ENCODE measurements at regions not wholly inside any gene's neighbourhood (a gene's known extent, or its start where the extent isn't known, plus 50 kb on each side); places are given as distances from the start of the nearest gene placed in this dataset.

DNA sequence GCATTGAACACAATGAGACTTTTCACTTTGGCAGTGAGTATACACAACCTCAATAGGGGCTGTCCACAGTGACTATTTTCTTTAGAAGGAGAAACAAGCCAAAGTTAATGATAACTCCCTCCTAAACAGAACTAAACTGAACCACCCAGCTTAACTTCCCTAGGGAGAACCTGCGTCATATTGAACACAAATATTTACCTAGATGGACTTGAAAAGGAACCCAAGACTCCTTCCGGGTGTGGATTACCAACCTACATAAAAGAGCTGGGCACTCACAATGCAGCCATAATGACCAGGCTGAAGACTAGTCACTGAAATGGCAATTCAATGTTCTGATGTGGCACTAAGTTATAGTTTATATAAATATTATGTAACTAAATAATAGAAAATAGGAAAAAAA lies 160.6 kb downstream of the IBTK start:
- Histone ChIP-seq H3K9me3 (ENCODE audit: insufficient read depth, low read length, severe bottlenecking) (no peaks in the 10 kb centered on the region), H2AFZ (ENCODE audit: low read depth, low read length) (no peak overlapping the region), H3K4me1 (ENCODE audit: insufficient read depth, low read length) (no peaks in the 10 kb centered on the region), H4K20me1 (ENCODE audit: insufficient read depth, low read length) (no peaks in the 10 kb centered on the region), H3K79me2 (ENCODE audit: insufficient read depth, low read length) (no peaks in the 10 kb centered on the region), H3K27me3 (ENCODE audit: insufficient read depth, low read length, poor library complexity) (no peaks in the 10 kb centered on the region), H3K4me3 (ENCODE audit: low read depth in 1 of 2, low read length in 2 of 2) (no peak overlapping the region), H3K36me3 (ENCODE audit: insufficient read depth, low read length) (no peaks in the 10 kb centered on the region), H3K4me2 (ENCODE audit: insufficient read depth, low read length) (no peak overlapping the region), H3K9ac (ENCODE audit: low read depth, low read length) (no peak overlapping the region), H3K27ac (ENCODE audit: low read length) (no peak overlapping the region)
- no peak for ATAC-seq (ENCODE audit: insufficient read depth, low read depth)
- TF ChIP-seq, protein P1, sequence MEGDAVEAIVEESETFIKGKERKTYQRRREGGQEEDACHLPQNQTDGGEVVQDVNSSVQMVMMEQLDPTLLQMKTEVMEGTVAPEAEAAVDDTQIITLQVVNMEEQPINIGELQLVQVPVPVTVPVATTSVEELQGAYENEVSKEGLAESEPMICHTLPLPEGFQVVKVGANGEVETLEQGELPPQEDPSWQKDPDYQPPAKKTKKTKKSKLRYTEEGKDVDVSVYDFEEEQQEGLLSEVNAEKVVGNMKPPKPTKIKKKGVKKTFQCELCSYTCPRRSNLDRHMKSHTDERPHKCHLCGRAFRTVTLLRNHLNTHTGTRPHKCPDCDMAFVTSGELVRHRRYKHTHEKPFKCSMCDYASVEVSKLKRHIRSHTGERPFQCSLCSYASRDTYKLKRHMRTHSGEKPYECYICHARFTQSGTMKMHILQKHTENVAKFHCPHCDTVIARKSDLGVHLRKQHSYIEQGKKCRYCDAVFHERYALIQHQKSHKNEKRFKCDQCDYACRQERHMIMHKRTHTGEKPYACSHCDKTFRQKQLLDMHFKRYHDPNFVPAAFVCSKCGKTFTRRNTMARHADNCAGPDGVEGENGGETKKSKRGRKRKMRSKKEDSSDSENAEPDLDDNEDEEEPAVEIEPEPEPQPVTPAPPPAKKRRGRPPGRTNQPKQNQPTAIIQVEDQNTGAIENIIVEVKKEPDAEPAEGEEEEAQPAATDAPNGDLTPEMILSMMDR (IDR thresholded peaks at IDR 0.05; ENCODE audit: borderline replicate concordance, extremely low read depth, low read length, poor library complexity, severe bottlenecking): no peak
- TF ChIP-seq EZH2 (IDR thresholded peaks at IDR 0.05; ENCODE audit: borderline replicate concordance, low read depth, low read length, severe bottlenecking): no peak
- no peak for DNase-seq

DNA sequence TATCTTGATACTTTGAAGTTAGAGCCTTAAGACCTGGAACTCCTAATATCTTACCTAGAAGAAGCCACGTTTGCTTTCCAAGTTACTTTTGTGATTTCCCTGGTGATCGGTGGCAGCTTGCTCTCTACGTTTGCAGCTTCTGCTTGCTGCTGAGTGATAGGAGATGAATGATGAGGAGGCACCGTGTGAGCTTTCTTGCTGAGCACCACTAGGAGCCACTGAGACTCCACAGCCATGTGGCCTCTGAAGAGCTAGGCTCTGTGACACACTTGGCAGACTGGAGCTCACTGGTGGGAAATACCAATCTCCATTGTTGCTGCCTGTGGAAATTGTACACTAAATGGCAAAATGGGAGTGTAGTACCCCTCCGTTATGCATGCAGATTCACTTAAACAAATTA lies 161.8 kb downstream of the IBTK start:
- no peaks in the 10 kb centered on the region for H4K20me1 ChIP-seq (ENCODE audit: insufficient read depth, low read length)
- H2AFZ ChIP-seq (ENCODE audit: low read depth, low read length): no peak overlapping the region
- H3K4me2 ChIP-seq (ENCODE audit: insufficient read depth, low read length): no peak overlapping the region
- no peaks in the 10 kb centered on the region for H3K36me3 ChIP-seq (ENCODE audit: insufficient read depth, low read length)
- no peaks in the 10 kb centered on the region for H3K9me3 ChIP-seq (ENCODE audit: insufficient read depth, low read length, severe bottlenecking)
- no peak overlapping the region for H3K4me3 ChIP-seq (ENCODE audit: low read depth in 1 of 2, low read length in 2 of 2)
- H3K9ac ChIP-seq (ENCODE audit: low read depth, low read length): no peak overlapping the region
- TF ChIP-seq, protein P1 (IDR thresholded peaks at IDR 0.05; ENCODE audit: borderline replicate concordance, extremely low read depth, low read length, poor library complexity, severe bottlenecking): no peak
- no peak for TF ChIP-seq EZH2 (IDR thresholded peaks at IDR 0.05; ENCODE audit: borderline replicate concordance, low read depth, low read length, severe bottlenecking)
- no peaks in the 10 kb centered on the region for H3K27me3 ChIP-seq (ENCODE audit: insufficient read depth, low read length, poor library complexity)
- H3K4me1 ChIP-seq (ENCODE audit: insufficient read depth, low read length): no peaks in the 10 kb centered on the region
- DNase-seq: no peak
- H3K79me2 ChIP-seq (ENCODE audit: insufficient read depth, low read length): no peaks in the 10 kb centered on the region
- no peak for ATAC-seq (ENCODE audit: insufficient read depth, low read depth)
- H3K27ac ChIP-seq (ENCODE audit: low read length): no peak overlapping the region

DNA sequence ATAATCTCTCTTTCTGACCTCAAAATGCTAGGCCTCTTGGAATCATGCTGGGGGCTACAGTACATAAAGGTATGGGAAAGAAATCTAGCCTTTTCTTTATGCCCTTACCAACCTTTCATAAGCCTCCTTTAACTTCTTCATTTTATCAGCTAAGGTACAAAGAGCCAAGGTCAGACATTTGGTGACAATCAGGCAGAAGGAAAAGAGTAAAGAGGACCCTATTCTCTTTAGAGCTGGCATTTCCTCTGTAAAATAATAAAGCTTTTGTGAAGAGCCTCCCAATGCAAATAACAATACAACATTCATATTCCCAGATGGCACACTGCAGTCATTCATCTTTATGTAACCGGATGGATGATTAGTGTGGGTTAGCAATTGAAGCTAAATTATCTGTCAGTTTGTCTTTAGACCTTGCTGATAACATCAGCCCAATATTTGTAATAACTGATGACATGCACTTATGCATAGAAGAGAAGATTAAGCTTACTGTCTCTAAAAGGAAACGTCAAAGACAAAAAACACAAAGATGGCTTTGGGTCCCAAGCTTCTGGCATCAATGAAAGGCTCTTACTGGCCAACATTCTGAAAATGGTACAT lies 163.1 kb downstream of the IBTK start:
- no peak overlapping the region for H2AFZ ChIP-seq (ENCODE audit: low read depth, low read length)
- no peak overlapping the region for H3K4me2 ChIP-seq (ENCODE audit: insufficient read depth, low read length)
- no peak overlapping the region for H3K4me3 ChIP-seq (ENCODE audit: low read depth in 1 of 2, low read length in 2 of 2)

More for the DNA sequence above, 163.1 kb downstream of the IBTK start:
- H3K36me3 ChIP-seq (ENCODE audit: insufficient read depth, low read length): no peaks in the 10 kb centered on the region
- H3K27ac ChIP-seq (ENCODE audit: low read length): no peak overlapping the region
- H4K20me1 ChIP-seq (ENCODE audit: insufficient read depth, low read length): no peaks in the 10 kb centered on the region
- no peaks in the 10 kb centered on the region for H3K4me1 ChIP-seq (ENCODE audit: insufficient read depth, low read length)
- no peaks in the 10 kb centered on the region for H3K9me3 ChIP-seq (ENCODE audit: insufficient read depth, low read length, severe bottlenecking)
- H3K79me2 ChIP-seq (ENCODE audit: insufficient read depth, low read length): no peaks in the 10 kb centered on the region
- no peak overlapping the region for H3K9ac ChIP-seq (ENCODE audit: low read depth, low read length)
- H3K27me3 ChIP-seq (ENCODE audit: insufficient read depth, low read length, poor library complexity): no peaks in the 10 kb centered on the region
- no peak for ATAC-seq (ENCODE audit: insufficient read depth, low read depth)
- DNase-seq: no peak
- no peak for TF ChIP-seq EZH2 (IDR thresholded peaks at IDR 0.05; ENCODE audit: borderline replicate concordance, low read depth, low read length, severe bottlenecking)
- TF ChIP-seq, protein P1 (IDR thresholded peaks at IDR 0.05; ENCODE audit: borderline replicate concordance, extremely low read depth, low read length, poor library complexity, severe bottlenecking): no peak

Measured in DND-41 (cell line).